MM.1S (cell line): ENCODE measurements at regions not wholly inside any gene's neighbourhood (a gene's known extent, or its start where the extent isn't known, plus 50 kb on each side); places are given as distances from the start of the nearest gene placed in this dataset.

Experiments used
- DNase-seq: peaks from one replicate; pipeline ENCODE4 v3.0.0-alpha.2; 2015
- H2AFZ ChIP-seq: fragments of 300-600 bp; sonication (generic); 2 replicates; pipeline ENCODE4 v1.6.0; 2016; ENCODE audit warnings: antibody characterized with exemption, low read length
- H3F3A ChIP-seq: fragments of 300-600 bp; sonication (generic); 2 replicates; pipeline ENCODE4 v1.6.1; 2016; ENCODE audit warnings: mild to moderate bottlenecking, antibody characterized with exemption, low read length, moderate library complexity, mixed read lengths; ENCODE audit not compliant: insufficient read depth
- H3K27ac ChIP-seq: fragments of 300-600 bp; sonication (generic); 2 replicates; pipeline ENCODE4 v1.5.1; 2016; ENCODE audit warnings: mild to moderate bottlenecking, low read length
- H3K27me3 ChIP-seq: fragments of 300-600 bp; sonication (generic); replicated peaks from 2 replicates; pipeline ENCODE4 v1.6.0; 2016; ENCODE audit warnings: low read length; ENCODE audit not compliant: insufficient read depth
- H3K36me3 ChIP-seq: fragments of 300-600 bp; sonication (generic); replicated peaks from 2 replicates; pipeline ENCODE4 v1.6.1; 2016; ENCODE audit warnings: mild to moderate bottlenecking, low read length, mixed read lengths; ENCODE audit not compliant: insufficient read depth
- H3K4me1 ChIP-seq: fragments of 300-600 bp; sonication (generic); 2 replicates; pipeline ENCODE4 v1.6.1; 2016; ENCODE audit warnings: low read length, mixed read lengths
- H3K4me2 ChIP-seq: fragments of 300-600 bp; sonication (generic); 2 replicates; pipeline ENCODE4 v1.6.0; 2016; ENCODE audit warnings: low read depth, low read length
- H3K4me3 ChIP-seq: fragments of 300-600 bp; sonication (generic); 2 replicates; pipeline ENCODE4 v1.5.1; 2016; ENCODE audit warnings: low read length, mixed read lengths
- H3K79me2 ChIP-seq: fragments of 300-600 bp; sonication (generic); 2 replicates; pipeline ENCODE4 v1.6.1; 2016; ENCODE audit warnings: mixed run types, low read length, mixed read lengths
- H3K9ac ChIP-seq: fragments of 300-600 bp; sonication (generic); 2 replicates; pipeline ENCODE4 v1.6.1; 2016; ENCODE audit warnings: low read length, mixed read lengths
- H3K9me2 ChIP-seq: fragments of 300-600 bp; sonication (generic); replicated peaks from 2 replicates; pipeline ENCODE4 v1.6.1; 2016; ENCODE audit warnings: mild to moderate bottlenecking, low read length, mixed read lengths; ENCODE audit not compliant: insufficient read depth
- H3K9me3 ChIP-seq: fragments of 300-600 bp; sonication (generic); replicated peaks from 2 replicates; pipeline ENCODE4 v1.6.1; 2016; ENCODE audit warnings: mild to moderate bottlenecking, low read length, mixed read lengths; ENCODE audit not compliant: insufficient read depth
- H4K20me1 ChIP-seq: fragments of 300-600 bp; sonication (generic); 2 replicates; pipeline ENCODE4 v1.6.1; 2016; ENCODE audit warnings: mild to moderate bottlenecking, low read length, moderate library complexity, mixed read lengths; ENCODE audit not compliant: insufficient read depth
- CTCF ChIP-seq: fragments of 300-600 bp; sonication (generic); IDR thresholded peaks from 2 replicates; pipeline ENCODE4 v1.5.1; 2016; ENCODE audit warnings: antibody characterized with exemption, low read length, mixed read lengths
- EZH2 ChIP-seq: fragments of 300-600 bp; sonication (generic); optimal IDR thresholded peaks from 2 replicates; pipeline ENCODE3; 2017; ENCODE audit warnings: low read depth, mild to moderate bottlenecking, antibody characterized with exemption, low read length, mixed read lengths
- EZH2phosphoT487 ChIP-seq: fragments of 300-600 bp; sonication (generic); IDR thresholded peaks from 2 replicates; pipeline ENCODE4 v1.6.1; 2018; ENCODE audit warnings: antibody characterized with exemption, low read length

GRCh38 chr2:39874236-39874635 is 95.2 kb upstream of the THUMPD2 start:
- H3K9me3 ChIP-seq: no peaks in the 10 kb centered on the region
- no peak overlapping the region for H3K4me2 ChIP-seq
- no peak for TF ChIP-seq CTCF
- no peak for TF ChIP-seq EZH2
- no peak for TF ChIP-seq EZH2phosphoT487
- H3K36me3 ChIP-seq: no peaks in the 10 kb centered on the region
- no peaks in the 10 kb centered on the region for H3K27me3 ChIP-seq
- no peak overlapping the region for H3K9ac ChIP-seq
- DNase-seq: no peak
- no peaks in the 10 kb centered on the region for H3K4me1 ChIP-seq
- no peak overlapping the region for H3K4me3 ChIP-seq
- no peaks in the 10 kb centered on the region for H4K20me1 ChIP-seq
- H3K79me2 ChIP-seq: no peaks in the 10 kb centered on the region
- no peaks in the 10 kb centered on the region for H3K9me2 ChIP-seq
- no peak overlapping the region for H3K27ac ChIP-seq
- H3F3A ChIP-seq: no peaks in the 10 kb centered on the region
- no peak overlapping the region for H2AFZ ChIP-seq

- H3F3A ChIP-seq: no peaks in the 10 kb centered on the region
- H2AFZ ChIP-seq: no peak overlapping the region
- TF ChIP-seq EZH2phosphoT487 (no peak), CTCF (no peak), EZH2 (no peak)
- H3K9me3 ChIP-seq: no peaks in the 10 kb centered on the region
- H3K36me3 ChIP-seq: no peaks in the 10 kb centered on the region
- H3K4me3 ChIP-seq: no peak overlapping the region
- H3K79me2 ChIP-seq: no peaks in the 10 kb centered on the region
- no peaks in the 10 kb centered on the region for H3K27me3 ChIP-seq
- no peak overlapping the region for H3K4me2 ChIP-seq
- no peak overlapping the region for H3K9ac ChIP-seq
- H3K4me1 ChIP-seq: no peaks in the 10 kb centered on the region
- H3K9me2 ChIP-seq: no peaks in the 10 kb centered on the region
- H4K20me1 ChIP-seq: no peaks in the 10 kb centered on the region
- H3K27ac ChIP-seq: no peak overlapping the region
- DNase-seq: no peak
Measured at GRCh38 chr2:39873586-39873985, 94.5 kb upstream of the THUMPD2 start.

GRCh38 chr2:39872748-39873147 is 93.7 kb upstream of the THUMPD2 start:
- Histone ChIP-seq H3K27ac (no peak overlapping the region), H3K4me2 (no peak overlapping the region), H2AFZ (no peak overlapping the region), H4K20me1 (no peaks in the 10 kb centered on the region), H3K9me2 (no peaks in the 10 kb centered on the region), H3F3A (no peaks in the 10 kb centered on the region), H3K9me3 (no peaks in the 10 kb centered on the region), H3K9ac (no peak overlapping the region), H3K79me2 (no peaks in the 10 kb centered on the region), H3K27me3 (no peaks in the 10 kb centered on the region), H3K4me1 (no peaks in the 10 kb centered on the region), H3K36me3 (no peaks in the 10 kb centered on the region), H3K4me3 (no peak overlapping the region)
- TF ChIP-seq EZH2: no peak
- no peak for DNase-seq

- Histone ChIP-seq H3K4me1 (no peaks in the 10 kb centered on the region), H3K27me3 (no peaks in the 10 kb centered on the region), H3K36me3 (no peaks in the 10 kb centered on the region), H3K79me2 (no peaks in the 10 kb centered on the region), H3K4me2 (no peak overlapping the region), H3K4me3 (no peak overlapping the region), H3K9me3 (no peaks in the 10 kb centered on the region), H4K20me1 (no peaks in the 10 kb centered on the region), H3K9ac (no peak overlapping the region), H3K27ac (no peak overlapping the region), H3K9me2 (no peaks in the 10 kb centered on the region), H2AFZ (no peak overlapping the region), H3F3A (no peaks in the 10 kb centered on the region)
- TF ChIP-seq CTCF (no peak), EZH2 (no peak), EZH2phosphoT487 (no peak)
- no peak for DNase-seq
Measured at GRCh38 chr2:39871291-39871761, 92.3 kb upstream of the THUMPD2 start.
